Colon (tissue), 2 donors: ENCODE measurements at regions not wholly inside any gene's neighbourhood (a gene's known extent, or its start where the extent isn't known, plus 50 kb on each side); places are given as distances from the start of the nearest gene placed in this dataset.

Experiments
- FAIRE-seq: peaks from 2 replicates; lab custom pipeline; 2012; peaks lifted over from hg19 to GRCh38; lab: Jason Lieb, UNC
- donor health status: control.
- donor health status: control.

- no peak for FAIRE-seq
These were observed 989.1 kb downstream of the FAM181B start for GRCh38 chr11:81744336-81745116.

GRCh38 chr11:81725701-81726100, 1008.0 kb downstream of the FAM181B start:
- no peak for FAIRE-seq

GRCh38 chr11:81717695-81718094, 1016.0 kb downstream of the FAM181B start:
- FAIRE-seq: no peak

- no peak for FAIRE-seq
These were observed 1025.8 kb downstream of the FAM181B start for GRCh38 chr11:81707881-81708280.

GRCh38 chr11:81705283-81705682, 1028.4 kb downstream of the FAM181B start:
- FAIRE-seq: no peak

- FAIRE-seq: no peak
These were observed 1033.6 kb downstream of the FAM181B start for GRCh38 chr11:81700076-81700475.

GRCh38 chr11:81687057-81687456, 1046.6 kb downstream of the FAM181B start:
- FAIRE-seq: no peak

- FAIRE-seq: no peak
These were observed 1059.5 kb downstream of the FAM181B start for GRCh38 chr11:81674211-81674610.

GRCh38 chr11:81673001-81673400, 1060.7 kb downstream of the FAM181B start:
- FAIRE-seq: no peak

GRCh38 chr11:81669935-81670543, 1063.6 kb downstream of the FAM181B start:
- FAIRE-seq: no peak

GRCh38 chr11:81658722-81659121, 1074.9 kb downstream of the FAM181B start:
- FAIRE-seq: no peak

GRCh38 chr11:81655351-81655750, 1078.3 kb downstream of the FAM181B start:
- no peak for FAIRE-seq

- no peak for FAIRE-seq
These were observed 1086.3 kb downstream of the FAM181B start for GRCh38 chr11:81647374-81647773.

- FAIRE-seq: no peak
These were observed 1089.3 kb downstream of the FAM181B start for GRCh38 chr11:81644239-81644840.

- no peak for FAIRE-seq
These were observed 1099.2 kb downstream of the FAM181B start for GRCh38 chr11:81634483-81634882.

- FAIRE-seq: no peak
These were observed 1131.2 kb downstream of the FAM181B start for GRCh38 chr11:81602508-81602907.

- FAIRE-seq: no peak
These were observed 1137.0 kb downstream of the FAM181B start for GRCh38 chr11:81596704-81597103.

GRCh38 chr11:81585390-81585933, 1148.2 kb downstream of the FAM181B start:
- FAIRE-seq: no peak

GRCh38 chr11:81579339-81579738, 1154.3 kb downstream of the FAM181B start:
- FAIRE-seq: no peak

- FAIRE-seq: no peak
These were observed 1155.1 kb downstream of the FAM181B start for GRCh38 chr11:81578571-81578970.

GRCh38 chr11:81574301-81574700, 1159.4 kb downstream of the FAM181B start:
- FAIRE-seq: no peak

- no peak for FAIRE-seq
These were observed 1160.3 kb downstream of the FAM181B start for GRCh38 chr11:81573367-81573766.

GRCh38 chr11:81570669-81571068, 1163.0 kb downstream of the FAM181B start:
- FAIRE-seq: no peak
